ENCODE measurements at regions not wholly inside any gene's neighbourhood (a gene's known extent, or its start where the extent isn't known, plus 50 kb on each side); places are given as distances from the start of the nearest gene placed in this dataset. TPM values are rescaled to one million over a fixed set of nuclear protein-coding genes. Genes with fewer than 3 reads are reported as not detected.

DNA sequence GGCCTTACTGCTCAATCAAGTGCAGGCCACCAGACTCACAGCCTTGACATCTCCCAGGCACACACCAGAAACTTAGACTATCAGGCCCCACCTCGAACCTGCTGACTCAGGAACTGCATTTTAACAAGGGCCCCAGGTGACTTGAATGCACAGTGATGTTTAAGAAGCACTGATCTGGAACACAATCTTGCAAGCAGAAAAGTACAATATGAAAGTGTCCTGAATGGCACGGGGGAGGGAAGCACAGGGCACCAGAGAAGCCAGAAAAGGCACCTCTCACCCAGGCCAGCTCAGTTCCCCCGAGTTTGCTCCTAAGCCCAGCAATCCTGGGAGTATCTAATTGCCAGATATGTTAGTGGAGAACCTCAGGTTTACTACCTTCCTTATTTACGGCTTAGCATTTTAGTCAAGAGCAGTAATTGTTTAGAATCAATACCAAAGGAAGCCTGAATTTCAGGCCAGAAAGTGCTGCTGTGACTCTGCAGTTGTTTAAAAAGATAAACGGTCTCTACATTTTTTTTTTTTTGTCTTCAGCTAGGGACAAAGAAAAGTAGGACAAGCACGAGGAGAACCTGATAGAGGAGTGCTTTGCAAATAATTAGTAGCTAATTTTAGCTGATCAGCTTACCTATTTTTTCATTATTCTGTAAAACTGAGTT lies 50.9 kb upstream of the CDC42BPA start:
- H3K9me2 ChIP-seq (replicated peaks; ENCODE audit: insufficient read depth, low read length) = no peaks in the 10 kb centered on the region
- H2AFZ ChIP-seq (ENCODE audit: low read length) = no peak overlapping the region
- H3K4me2 ChIP-seq (ENCODE audit: low read depth, low read length, poor library complexity, severe bottlenecking) = no peak overlapping the region
- no peaks in the 10 kb centered on the region for H3K9me3 ChIP-seq (ENCODE audit: low read length)
- no peaks in the 10 kb centered on the region for H4K20me1 ChIP-seq (ENCODE audit: insufficient read depth, low read depth, low read length)
- H3K27ac ChIP-seq (ENCODE audit: low read length) = no peak overlapping the region
- H3K27me3 ChIP-seq (ENCODE audit: low read length) = no peaks in the 10 kb centered on the region
- H3K79me2 ChIP-seq (ENCODE audit: low read length) = no peaks in the 10 kb centered on the region
- H3K4me1 ChIP-seq (ENCODE audit: low read length) = no peaks in the 10 kb centered on the region
- no peak for DNase-seq
- H3K36me3 ChIP-seq (ENCODE audit: insufficient read depth, low read length) = no peaks in the 10 kb centered on the region
- no peak overlapping the region for H3K9ac ChIP-seq (ENCODE audit: low read length)
- H3K4me3 ChIP-seq (ENCODE audit: low read length) = no peak overlapping the region

Small RNA genes lying in the stretch of these regions (small RNA-seq; reads per million reads assigned to genes)
- gene AL451054.2 (not detected), gene BTF3P9 (0.43 reads per million, percentile 6 among the genes with 10 or more reads in this experiment)
